Sigmoid colon (tissue), 4 donors: ENCODE measurements at regions not wholly inside any gene's neighbourhood (a gene's known extent, or its start where the extent isn't known, plus 50 kb on each side); places are given as distances from the start of the nearest gene placed in this dataset.

Experiments
- EP300 ChIP-seq, 4 donors: sonication (generic); formaldehyde crosslinking; IDR thresholded peaks; one replicate each; pipeline ENCODE4 v1.6.1; 2017; ENCODE audit warnings: antibody characterized with exemption in 4 of 4
- POLR2A ChIP-seq, 2 donors: fragments of 450-650 bp; IDR thresholded peaks; one replicate each; pipeline ENCODE4 v1.6.1; 2016; ENCODE audit warnings: antibody characterized with exemption in 2 of 2, mild to moderate bottlenecking in 2 of 2, moderate library complexity in 2 of 2
- POLR2AphosphoS5 ChIP-seq, 4 donors: sonication (generic); formaldehyde crosslinking; IDR thresholded peaks; one replicate each; pipeline ENCODE4 v1.6.1; 2017; ENCODE audit warnings: antibody characterized with exemption in 4 of 4
- TF ChIP-seq, protein P1 (sequence below), 4 experiments: fragments of 450-650 bp in 3 of 4; fragments of 200-600 bp in 1 of 4; IDR thresholded peaks; one replicate each; pipeline ENCODE4 v1.5.1; 2016 to 2019; ENCODE audit warnings: antibody characterized with exemption in 4 of 4, mild to moderate bottlenecking in 3 of 4, moderate library complexity in 2 of 4

DNA sequence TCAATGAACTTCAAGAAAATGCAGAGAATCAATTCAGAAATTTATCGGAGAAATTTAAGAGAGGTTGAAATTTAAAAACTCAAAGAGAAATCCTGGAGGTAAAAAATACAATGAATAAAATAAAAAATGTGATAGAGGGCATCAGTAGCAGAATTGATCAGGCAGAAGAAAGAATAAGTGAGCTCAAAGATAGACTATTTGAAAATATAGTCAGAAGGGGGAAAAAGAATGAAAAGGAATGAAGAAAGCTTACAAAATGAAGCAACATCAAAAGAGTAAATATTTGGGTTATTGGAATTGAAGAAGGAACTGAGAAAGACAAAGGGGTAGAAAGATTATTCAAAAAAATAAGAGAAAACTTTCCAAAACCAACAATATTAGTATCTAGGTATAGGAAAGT is 291.4 kb downstream of the SH2D4B start:
- no peak for TF ChIP-seq POLR2AphosphoS5 (IDR thresholded peaks at IDR 0.05)
- TF ChIP-seq, protein P1, sequence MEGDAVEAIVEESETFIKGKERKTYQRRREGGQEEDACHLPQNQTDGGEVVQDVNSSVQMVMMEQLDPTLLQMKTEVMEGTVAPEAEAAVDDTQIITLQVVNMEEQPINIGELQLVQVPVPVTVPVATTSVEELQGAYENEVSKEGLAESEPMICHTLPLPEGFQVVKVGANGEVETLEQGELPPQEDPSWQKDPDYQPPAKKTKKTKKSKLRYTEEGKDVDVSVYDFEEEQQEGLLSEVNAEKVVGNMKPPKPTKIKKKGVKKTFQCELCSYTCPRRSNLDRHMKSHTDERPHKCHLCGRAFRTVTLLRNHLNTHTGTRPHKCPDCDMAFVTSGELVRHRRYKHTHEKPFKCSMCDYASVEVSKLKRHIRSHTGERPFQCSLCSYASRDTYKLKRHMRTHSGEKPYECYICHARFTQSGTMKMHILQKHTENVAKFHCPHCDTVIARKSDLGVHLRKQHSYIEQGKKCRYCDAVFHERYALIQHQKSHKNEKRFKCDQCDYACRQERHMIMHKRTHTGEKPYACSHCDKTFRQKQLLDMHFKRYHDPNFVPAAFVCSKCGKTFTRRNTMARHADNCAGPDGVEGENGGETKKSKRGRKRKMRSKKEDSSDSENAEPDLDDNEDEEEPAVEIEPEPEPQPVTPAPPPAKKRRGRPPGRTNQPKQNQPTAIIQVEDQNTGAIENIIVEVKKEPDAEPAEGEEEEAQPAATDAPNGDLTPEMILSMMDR (IDR thresholded peaks at IDR 0.05), result no peak
- no peak for TF ChIP-seq POLR2A (IDR thresholded peaks at IDR 0.05)
- TF ChIP-seq EP300 (IDR thresholded peaks at IDR 0.05), result no peak
